Stomach (tissue), 8 donors: ENCODE measurements at regions not wholly inside any gene's neighbourhood (a gene's known extent, or its start where the extent isn't known, plus 50 kb on each side); places are given as distances from the start of the nearest gene placed in this dataset.

Source experiments
- DNase-seq, 2 donors: peaks; one replicate each; pipeline versions ENCODE4 v3.0.0 to v3.0.0-alpha.2; 2013 to 2019
- H3K27ac ChIP-seq, 5 donors: fragments of 200-600 bp in 4 of 5; sonication (generic) in 4 of 5; one replicate each; pipeline ENCODE4 v1.5.1; 2013 to 2019; ENCODE audit warnings: mild to moderate bottlenecking in 1 of 5, moderate library complexity in 1 of 5
- H3K27me3 ChIP-seq, 3 donors: fragments of 200-600 bp; sonication (generic); one replicate each; pipeline ENCODE4 v1.5.1; 2017 to 2019; ENCODE audit warnings: mixed run types in 1 of 3
- H3K36me3 ChIP-seq, 4 donors: fragments of 200-600 bp; sonication (generic); 1 replicate in 3 of 4; 2 replicates in 1 of 4; pipeline ENCODE4 v1.5.1; 2016 to 2019
- H3K4me1 ChIP-seq, 4 donors: fragments of 200-600 bp; sonication (generic); one replicate each; pipeline ENCODE4 v1.5.1; 2016 to 2019
- H3K4me3 ChIP-seq, 4 donors: fragments of 200-600 bp; sonication (generic) in 3 of 4; one replicate each; pipeline ENCODE4 v1.5.1; 2016 to 2019; ENCODE audit warnings: mild to moderate bottlenecking in 1 of 4
- H3K9me3 ChIP-seq, 4 donors: fragments of 200-600 bp; sonication (generic); one replicate each; pipeline ENCODE4 v1.5.1; 2016 to 2019
- EP300 ChIP-seq: sonication (generic); formaldehyde crosslinking; IDR thresholded peaks from one replicate; pipeline ENCODE4 v1.6.1; 2017; ENCODE audit warnings: antibody characterized with exemption
- POLR2A ChIP-seq, 4 donors: fragments of 450-650 bp; IDR thresholded peaks; one replicate each; pipeline ENCODE4 v1.6.1; 2016; ENCODE audit warnings: antibody characterized with exemption in 4 of 4, control low read depth in 2 of 4, mild to moderate bottlenecking in 1 of 4, moderate library complexity in 1 of 4
- POLR2AphosphoS5 ChIP-seq, 3 donors: sonication (generic); formaldehyde crosslinking; IDR thresholded peaks; one replicate each; pipeline ENCODE4 v1.6.1; 2016; ENCODE audit warnings: antibody characterized with exemption in 3 of 3
- WGBS, 5 donors: extraction: QIAGEN DNeasy Blood & Tissue Kit in 3 of 5; methylation state at CpG; one replicate each; pipeline versions ENCODE4 v1.1.5 to v1.1.7; 2013 to 2018; 5-methylcytosine and 5-hydroxymethylcytosine counted together
- intact Hi-C: fragments of 100-400 bp; cut with DNase I; formaldehyde crosslinking; loops from one replicate; pipeline ENCODE4 v1.15.1; 2023; ENCODE audit warnings: low total_unique reads
- TF ChIP-seq, protein P1 (sequence below), 7 experiments: fragments of 450-650 bp in 4 of 7; fragments of 200-600 bp in 3 of 7; sonication (generic) in 3 of 7; IDR thresholded peaks; one replicate each; pipeline ENCODE4 v1.5.1; 2016 to 2019; ENCODE audit warnings: antibody characterized with exemption in 7 of 7, control low read depth in 2 of 7, mild to moderate bottlenecking in 1 of 7
- donor health status: healthy with polysubstance abuse.
- donor health status: Bipolar disorder and iron deficiency.
- donor health status: healthy.

DNA sequence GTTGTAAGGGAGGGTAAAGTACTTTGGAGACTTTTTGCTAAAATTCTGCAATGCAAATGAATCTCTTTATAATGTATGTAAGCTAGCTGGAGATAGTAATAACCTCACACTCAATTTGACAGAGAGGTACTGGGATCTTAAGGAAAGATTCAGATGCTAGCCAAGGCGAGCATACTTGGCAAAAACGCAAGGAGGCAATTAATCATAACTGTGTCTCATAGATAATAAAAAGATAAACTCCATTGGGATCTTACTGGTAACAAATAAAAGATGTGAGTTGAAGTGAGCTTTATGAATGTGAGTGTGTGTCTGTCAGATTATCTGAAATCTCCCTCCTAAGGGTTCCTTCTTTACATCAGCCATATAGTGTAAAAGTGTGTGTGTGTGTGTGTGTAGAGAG, 533.0 kb downstream of the TMX3 start:
- no peak for TF ChIP-seq EP300
- no peak for TF ChIP-seq POLR2AphosphoS5 (IDR thresholded peaks at IDR 0.05)
- TF ChIP-seq POLR2A (IDR thresholded peaks at IDR 0.05), result no peak
- TF ChIP-seq, protein P1, sequence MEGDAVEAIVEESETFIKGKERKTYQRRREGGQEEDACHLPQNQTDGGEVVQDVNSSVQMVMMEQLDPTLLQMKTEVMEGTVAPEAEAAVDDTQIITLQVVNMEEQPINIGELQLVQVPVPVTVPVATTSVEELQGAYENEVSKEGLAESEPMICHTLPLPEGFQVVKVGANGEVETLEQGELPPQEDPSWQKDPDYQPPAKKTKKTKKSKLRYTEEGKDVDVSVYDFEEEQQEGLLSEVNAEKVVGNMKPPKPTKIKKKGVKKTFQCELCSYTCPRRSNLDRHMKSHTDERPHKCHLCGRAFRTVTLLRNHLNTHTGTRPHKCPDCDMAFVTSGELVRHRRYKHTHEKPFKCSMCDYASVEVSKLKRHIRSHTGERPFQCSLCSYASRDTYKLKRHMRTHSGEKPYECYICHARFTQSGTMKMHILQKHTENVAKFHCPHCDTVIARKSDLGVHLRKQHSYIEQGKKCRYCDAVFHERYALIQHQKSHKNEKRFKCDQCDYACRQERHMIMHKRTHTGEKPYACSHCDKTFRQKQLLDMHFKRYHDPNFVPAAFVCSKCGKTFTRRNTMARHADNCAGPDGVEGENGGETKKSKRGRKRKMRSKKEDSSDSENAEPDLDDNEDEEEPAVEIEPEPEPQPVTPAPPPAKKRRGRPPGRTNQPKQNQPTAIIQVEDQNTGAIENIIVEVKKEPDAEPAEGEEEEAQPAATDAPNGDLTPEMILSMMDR (IDR thresholded peaks at IDR 0.05), result no peak
- no peak for DNase-seq
- intact Hi-C loops, result no loop called here
- Histone ChIP-seq H3K4me1 (peaks cover 0 to 10% (median 7%) of the 10 kb centered on the region in 4 donors), H3K36me3 (no peaks in the 10 kb centered on the region), H3K9me3 (no peaks in the 10 kb centered on the region), H3K27ac (no peak overlapping the region), H3K27me3 (no peaks in the 10 kb centered on the region), H3K4me3 (no peak overlapping the region)
- WGBS, 5 donors, result 47 to 75% (median 63%) methylated on average over 2 of the region's 2 CpGs

DNA sequence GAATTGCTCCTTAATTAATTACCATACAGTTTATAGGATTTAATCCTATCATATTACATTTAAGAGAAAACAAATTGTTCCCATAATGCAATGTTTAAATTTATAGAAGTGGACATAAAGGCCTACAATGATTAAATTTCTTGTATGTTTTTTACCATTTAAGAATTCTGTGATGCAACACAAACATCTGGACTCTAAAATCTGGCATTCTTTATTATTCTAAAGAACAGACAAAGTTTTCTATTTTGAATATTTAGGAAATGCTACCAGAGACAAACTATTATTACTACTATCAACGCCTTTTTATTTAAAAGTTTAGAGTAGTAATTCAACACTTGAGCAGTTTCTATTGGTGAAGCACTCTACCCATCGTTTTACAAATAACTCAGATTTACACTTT, 535.1 kb downstream of the TMX3 start:
- Histone ChIP-seq H3K36me3 (no peaks in the 10 kb centered on the region), H3K27me3 (no peaks in the 10 kb centered on the region), H3K9me3 (no peaks in the 10 kb centered on the region), H3K27ac (no peak overlapping the region), H3K4me3 (no peak overlapping the region), H3K4me1 (peaks cover 0 to 10% (median 7%) of the 10 kb centered on the region in 4 donors)
- WGBS, 5 donors, result 83 to 93% (median 92%) methylated on average over 2 of the region's 2 CpGs
- TF ChIP-seq POLR2AphosphoS5 (IDR thresholded peaks at IDR 0.05), result no peak
- no peak for TF ChIP-seq POLR2A (IDR thresholded peaks at IDR 0.05)
- no peak for TF ChIP-seq EP300
- TF ChIP-seq, protein P1 (IDR thresholded peaks at IDR 0.05), result no peak
- intact Hi-C loops, result no loop called here
- no peak for DNase-seq

- 48 to 65% (median 59%) methylated on average over 1 of the region's 1 CpG for WGBS, 5 donors
- Histone ChIP-seq H3K4me1 (peaks cover 0 to 10% (median 7%) of the 10 kb centered on the region in 4 donors), H3K4me3 (no peak overlapping the region), H3K27me3 (no peaks in the 10 kb centered on the region), H3K27ac (no peak overlapping the region), H3K9me3 (no peaks in the 10 kb centered on the region), H3K36me3 (no peaks in the 10 kb centered on the region)
- intact Hi-C loops, result no loop called here
- TF ChIP-seq POLR2AphosphoS5 (IDR thresholded peaks at IDR 0.05) (no peak), EP300 (no peak), POLR2A (IDR thresholded peaks at IDR 0.05) (no peak)
- TF ChIP-seq, protein P1 (IDR thresholded peaks at IDR 0.05), result no peak
- no peak for DNase-seq
These were observed 536.0 kb downstream of the TMX3 start for GRCh38 chr18:68178921-68179320.

DNA sequence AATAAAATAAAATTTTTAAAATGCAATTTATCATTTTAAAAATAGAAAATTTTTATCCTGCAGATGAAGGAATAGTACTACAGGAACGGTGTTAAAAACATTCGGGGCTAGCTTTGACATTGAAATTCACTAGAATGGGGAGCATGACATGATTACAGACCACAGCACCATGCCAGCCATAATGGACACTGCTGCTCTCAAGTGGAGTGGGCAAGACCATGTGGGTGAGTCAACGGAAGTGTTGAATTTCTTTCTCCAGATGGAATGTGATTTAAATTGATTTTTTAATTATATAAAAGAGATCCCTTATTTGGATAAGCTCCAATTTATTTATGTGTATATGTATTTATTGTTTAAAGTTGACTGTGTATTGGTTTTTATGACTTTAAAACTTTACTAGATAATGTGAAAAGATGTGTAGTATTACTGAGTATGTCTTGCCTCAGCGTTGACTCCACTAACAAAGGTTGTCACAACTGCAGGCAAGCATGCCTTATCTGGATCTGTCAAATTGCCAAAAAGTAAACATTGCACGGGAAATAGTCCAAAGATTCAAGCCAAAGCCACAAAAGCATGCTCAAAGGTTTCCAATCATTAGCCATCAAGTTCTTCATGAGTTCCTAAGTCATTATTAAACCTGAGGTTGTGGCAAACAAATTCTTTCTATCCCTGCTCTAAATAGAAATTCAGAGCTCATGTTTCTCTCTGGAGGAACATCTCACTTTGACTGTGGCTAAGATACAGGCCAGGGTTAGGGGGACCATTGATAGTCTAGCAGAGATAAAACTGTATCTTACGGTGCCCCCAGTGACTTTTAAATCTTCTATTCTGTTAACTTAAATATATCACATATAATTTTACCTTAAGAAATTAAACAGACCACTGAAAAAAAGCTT, 536.9 kb downstream of the TMX3 start:
- Histone ChIP-seq H3K9me3 (no peaks in the 10 kb centered on the region), H3K4me3 (no peak overlapping the region), H3K27ac (no peak overlapping the region), H3K27me3 (no peaks in the 10 kb centered on the region), H3K36me3 (no peaks in the 10 kb centered on the region), H3K4me1 (peaks cover 0 to 10% (median 7%) of the 10 kb centered on the region in 4 donors)
- peak; percentile 25 to 37 for DNase-seq
- TF ChIP-seq POLR2AphosphoS5 (IDR thresholded peaks at IDR 0.05), result peak in 2 of 3 donors; percentile 61 to 67
- TF ChIP-seq, protein P1 (IDR thresholded peaks at IDR 0.05), result no peak
- intact Hi-C loops, result no loop called here
- WGBS, 5 donors, result 41 to 48% (median 46%) methylated on average over 6 of the region's 6 CpGs
